HG02981 (cell line): ENCODE measurements at regions not wholly inside any gene's neighbourhood (a gene's known extent, or its start where the extent isn't known, plus 50 kb on each side); places are given as distances from the start of the nearest gene placed in this dataset.
"Not testable (repeated sequence)": the region's sequence is repeated elsewhere in the genome, so short reads cannot be mapped to it uniquely, and the experiment has no call there.

Source experiments
- ATAC-seq: cut with Tn5 transposase; IDR thresholded peaks from one replicate; pipeline ENCODE4 v1.9.1; 2021; ENCODE audit warnings: mild to moderate bottlenecking, moderate library complexity; ENCODE audit not compliant: unreplicated experiment

DNA sequence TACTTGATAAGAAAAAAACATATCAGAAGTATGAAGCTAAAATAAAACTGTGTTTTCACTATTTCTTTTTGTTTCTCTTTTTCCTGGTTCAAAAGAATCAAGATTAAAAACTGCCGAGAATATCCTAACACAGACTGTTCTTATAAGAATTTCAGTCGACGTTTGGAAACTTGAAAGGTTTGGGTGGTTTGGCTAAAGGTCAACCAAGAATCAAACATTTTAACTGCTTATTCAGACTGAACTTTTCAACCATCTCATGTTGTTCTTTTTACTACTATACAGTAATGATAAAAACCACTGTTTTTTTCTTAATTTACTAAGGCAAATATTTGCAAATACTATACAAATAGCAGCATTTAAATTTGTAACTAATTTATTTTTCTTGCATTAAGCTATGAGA, 308.5 kb upstream of the TFPI start:
- ATAC-seq: no peak

GRCh38 chr2:187865025-187865424, 310.8 kb upstream of the TFPI start:
- no peak for ATAC-seq

- no peak for ATAC-seq
These were observed 312.9 kb upstream of the TFPI start for GRCh38 chr2:187867165-187867564.

DNA sequence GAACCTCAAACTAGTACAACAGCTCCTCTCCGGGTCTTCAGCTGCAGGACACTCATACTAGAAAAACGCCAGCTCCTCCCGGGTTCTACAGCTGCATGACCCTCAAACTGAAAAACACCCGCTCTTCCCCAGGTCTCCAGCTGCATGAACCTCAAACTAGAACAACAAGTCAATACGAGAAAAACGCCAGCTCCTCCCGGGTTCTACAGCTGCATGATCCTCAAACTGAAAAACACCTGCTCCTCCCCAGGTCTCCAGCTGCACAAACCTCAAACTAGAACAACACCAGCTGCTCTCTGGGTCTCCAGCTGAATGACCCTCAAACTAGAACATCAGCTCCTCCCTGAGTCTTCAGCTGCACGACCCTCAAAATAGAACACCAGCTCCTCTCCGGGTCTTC, 315.0 kb upstream of the TFPI start:
- no peak for ATAC-seq

GRCh38 chr2:187871506-187871905, 317.3 kb upstream of the TFPI start:
- ATAC-seq: no peak

- ATAC-seq: no peak
These were observed 318.9 kb upstream of the TFPI start for GRCh38 chr2:187873132-187873531.

- no peak for ATAC-seq
These were observed 320.6 kb upstream of the TFPI start for GRCh38 chr2:187874786-187875185.

DNA sequence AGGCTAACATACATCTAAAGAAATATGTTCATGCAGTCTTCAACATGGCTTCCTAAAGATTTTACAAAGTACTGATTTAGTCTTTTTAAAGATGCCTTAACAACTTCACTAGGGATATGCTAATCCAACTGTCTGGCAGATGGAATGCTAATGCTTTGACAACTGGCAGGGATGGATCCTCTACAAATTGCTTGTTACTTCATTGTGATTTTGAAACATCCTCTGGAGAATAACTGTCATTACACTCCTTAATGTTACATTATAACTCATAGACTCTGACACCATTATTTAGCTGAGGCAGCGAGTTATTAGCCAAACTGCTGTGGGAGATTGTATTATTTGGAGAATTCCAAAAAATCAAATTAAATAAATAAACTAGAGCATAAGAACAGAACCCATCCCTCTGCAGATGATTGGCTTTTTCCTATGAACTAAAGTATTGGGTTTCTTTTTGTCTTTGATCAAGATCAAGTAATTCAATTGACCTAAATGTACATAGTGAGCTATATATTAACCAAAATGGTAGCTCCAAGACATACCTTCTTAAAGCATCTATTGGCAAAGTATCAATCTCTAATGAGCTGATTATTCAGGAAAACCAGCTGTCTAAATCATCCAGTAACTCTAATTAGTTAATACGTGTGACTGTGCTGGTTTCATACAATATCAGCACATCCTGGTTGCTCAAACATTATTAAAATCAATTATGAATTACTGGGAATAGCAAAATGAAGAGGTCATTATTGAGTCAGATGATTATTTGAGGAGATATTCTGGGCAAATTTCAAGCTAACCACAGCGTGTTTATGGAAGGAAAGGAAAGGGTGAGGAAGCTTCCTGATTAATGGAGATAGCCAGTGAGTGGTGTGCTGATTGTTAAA, 321.3 kb upstream of the TFPI start:
- ATAC-seq: no peak

DNA sequence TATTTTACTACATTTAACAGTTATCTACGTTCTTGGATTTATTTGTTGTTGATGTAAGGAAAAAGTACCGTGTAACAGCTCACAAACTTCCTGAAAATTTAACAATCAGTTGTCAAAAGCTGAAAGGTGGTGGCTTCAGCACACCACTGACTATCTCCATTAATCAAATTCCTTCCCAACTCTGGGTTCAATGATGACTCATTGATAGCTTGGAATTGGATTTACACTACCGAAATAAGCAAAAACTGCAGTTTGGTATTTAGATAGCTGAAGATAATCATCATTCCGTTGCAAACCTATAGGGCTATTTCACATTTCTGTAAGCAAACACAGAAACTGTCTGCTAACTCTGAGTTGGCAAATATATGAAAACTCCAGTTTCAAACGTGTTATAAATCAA, 322.3 kb upstream of the TFPI start:
- ATAC-seq: no peak

GRCh38 chr2:187877391-187877790, 323.2 kb upstream of the TFPI start:
- ATAC-seq: no peak

DNA sequence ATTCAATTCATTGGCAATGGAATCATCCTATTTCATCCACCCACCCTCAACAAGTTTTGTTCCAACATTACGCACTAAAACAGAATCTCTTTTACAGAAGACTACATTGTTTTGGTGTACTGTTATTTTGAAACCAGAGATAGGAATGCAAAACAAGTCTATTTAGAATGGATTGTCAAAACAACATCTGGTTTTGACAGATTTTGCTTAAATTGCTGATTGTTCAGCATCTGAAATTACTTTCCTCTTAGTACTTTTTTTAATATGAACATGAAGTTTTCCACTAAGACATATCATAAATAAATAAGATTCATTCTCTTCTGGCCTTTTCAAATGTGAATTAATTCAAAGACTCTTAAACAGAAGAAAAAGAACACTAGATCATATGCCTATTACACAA, 323.9 kb upstream of the TFPI start:
- ATAC-seq: no peak

- no peak for ATAC-seq
These were observed 325.3 kb upstream of the TFPI start for GRCh38 chr2:187879491-187879890.

DNA sequence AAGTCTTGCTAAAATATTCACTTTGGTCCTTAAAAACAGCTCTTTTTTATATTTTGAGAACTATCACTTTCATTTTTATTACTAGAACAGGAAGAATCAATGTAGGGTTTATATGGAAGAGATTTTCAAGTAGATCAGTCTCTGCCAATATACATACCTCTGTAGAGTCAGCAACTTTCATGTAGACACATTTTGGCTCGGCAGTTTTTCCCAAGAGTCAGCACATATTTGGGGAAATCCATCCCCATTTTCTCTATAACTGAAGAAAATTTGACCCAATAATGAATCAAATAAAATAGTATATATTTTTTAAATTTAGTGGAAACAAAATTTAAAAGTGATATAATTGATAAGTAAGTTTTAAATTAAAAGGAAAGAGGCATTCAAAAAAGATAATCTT, 329.8 kb upstream of the TFPI start:
- no peak for ATAC-seq

- no peak for ATAC-seq
These were observed 336.5 kb upstream of the TFPI start for GRCh38 chr2:187890690-187891089.

DNA sequence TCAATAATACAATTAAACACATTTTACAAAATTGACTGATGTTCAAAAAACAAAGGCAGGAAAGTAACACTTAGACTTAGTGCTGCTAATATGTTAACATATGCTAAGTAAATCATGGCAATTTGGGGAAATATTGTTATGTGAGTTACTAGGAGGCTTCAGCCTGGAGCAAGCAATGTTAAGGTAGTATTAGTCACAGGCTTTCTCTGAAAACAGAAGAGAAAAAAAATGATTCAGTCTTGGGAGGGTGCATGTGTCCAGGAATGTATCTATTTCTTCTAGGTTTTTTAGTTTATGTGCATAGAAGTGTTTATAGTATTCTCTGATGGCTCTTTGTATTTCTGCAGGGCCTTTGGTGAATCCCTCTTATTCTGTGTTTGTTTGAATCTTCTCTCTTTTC, 345.8 kb upstream of the TFPI start:
- ATAC-seq: no peak

- no peak for ATAC-seq
These were observed 351.8 kb upstream of the TFPI start for GRCh38 chr2:187906021-187906420.

GRCh38 chr2:187910922-187911321, 356.7 kb upstream of the TFPI start:
- ATAC-seq: not testable (repeated sequence)

DNA sequence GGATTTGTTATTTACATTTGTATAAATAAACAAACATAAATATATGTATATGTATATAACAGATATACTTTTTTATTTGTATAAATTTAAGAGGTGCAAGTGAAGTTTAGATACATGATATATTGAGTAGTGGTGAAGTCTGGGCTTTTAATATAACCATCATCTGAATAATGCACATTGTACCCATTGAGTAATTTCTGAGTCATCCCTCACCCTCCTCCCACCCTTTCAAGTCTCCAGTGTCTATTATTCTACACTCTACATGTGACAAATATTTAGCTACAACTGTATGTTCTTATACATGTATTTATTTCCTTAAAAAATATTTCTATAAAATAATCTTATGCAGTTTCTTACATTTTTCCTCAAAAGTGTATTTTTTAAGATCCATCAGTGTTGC, 358.7 kb upstream of the TFPI start:
- no peak for ATAC-seq

- ATAC-seq: no peak
These were observed 361.6 kb upstream of the TFPI start for GRCh38 chr2:187915810-187916209.

GRCh38 chr2:187916799-187917198, 362.6 kb upstream of the TFPI start:
- ATAC-seq: no peak

GRCh38 chr2:187917535-187917934, 363.3 kb upstream of the TFPI start:
- no peak for ATAC-seq

DNA sequence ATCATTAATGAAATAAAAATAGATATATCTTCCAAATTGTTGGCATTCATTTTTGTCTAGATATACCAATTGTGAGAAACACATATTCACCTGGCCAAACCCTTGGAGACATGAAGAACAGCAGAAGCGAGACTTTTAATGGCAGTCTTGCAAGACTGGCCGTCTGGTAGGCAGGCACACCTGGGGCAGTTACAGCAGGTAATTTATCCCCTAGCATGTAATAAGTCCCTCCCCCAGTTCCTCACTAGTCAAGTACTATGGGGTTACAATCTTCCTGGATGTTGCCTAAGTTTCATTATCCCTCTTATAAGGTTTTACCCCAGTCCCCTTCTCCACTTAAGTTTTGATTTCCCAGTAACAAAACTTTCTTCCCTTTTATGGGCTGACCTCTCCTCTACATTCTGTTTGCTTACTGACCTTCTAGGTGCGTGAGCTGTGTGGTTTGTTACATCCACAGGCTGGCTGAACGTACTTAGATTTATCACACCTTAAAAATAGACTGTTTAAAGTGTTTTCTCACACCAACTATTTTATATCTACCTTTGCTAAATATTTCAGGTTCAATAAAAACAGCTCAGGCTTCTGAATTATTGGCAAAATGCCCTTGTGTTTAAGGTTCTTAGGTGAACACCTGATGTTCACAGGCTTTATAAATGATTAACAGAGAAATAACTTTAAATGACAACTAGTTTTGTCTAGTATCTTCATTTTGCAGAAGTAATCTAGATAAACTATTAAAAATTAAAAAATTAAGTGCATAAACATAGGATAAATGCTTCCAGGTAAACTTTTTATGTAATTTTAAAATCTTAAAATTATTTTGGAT, 365.0 kb upstream of the TFPI start:
- no peak for ATAC-seq
